ENCODE measurements at regions not wholly inside any gene's neighbourhood (a gene's known extent, or its start where the extent isn't known, plus 50 kb on each side); places are given as distances from the start of the nearest gene placed in this dataset.

GRCh38 chr11:95375451-95375850, 144.4 kb upstream of the SESN3 start:
- Mint-ChIP-seq H3K4me3 (ENCODE audit: unreplicated experiment) (no peak overlapping the region), H3K9me3 (ENCODE audit: unreplicated experiment) (no peaks in the 10 kb centered on the region), H3K4me1 (ENCODE audit: low read depth, unreplicated experiment) (no peaks in the 10 kb centered on the region), H3K36me3 (ENCODE audit: insufficient read depth, unreplicated experiment) (no peaks in the 10 kb centered on the region), H3K27ac (ENCODE audit: unreplicated experiment) (no peak overlapping the region), H3K27me3 (ENCODE audit: insufficient read depth, unreplicated experiment) (no peaks in the 10 kb centered on the region)
- intact Hi-C loops (cut with micrococcal nuclease; ENCODE audit: unreplicated experiment) = no loop called here
- H3K4me3 ChIP-seq (ENCODE audit: low read depth, low read length) = no peak overlapping the region
- ChIA-PET POLR2A (no interaction called here), CTCF (no interaction called here)
- no peaks in the 10 kb centered on the region for H3K4me1 ChIP-seq
- no peaks in the 10 kb centered on the region for H3K36me3 ChIP-seq (ENCODE audit: control insufficient read depth, insufficient read depth, low read length)
- TF ChIP-seq, protein P1, sequence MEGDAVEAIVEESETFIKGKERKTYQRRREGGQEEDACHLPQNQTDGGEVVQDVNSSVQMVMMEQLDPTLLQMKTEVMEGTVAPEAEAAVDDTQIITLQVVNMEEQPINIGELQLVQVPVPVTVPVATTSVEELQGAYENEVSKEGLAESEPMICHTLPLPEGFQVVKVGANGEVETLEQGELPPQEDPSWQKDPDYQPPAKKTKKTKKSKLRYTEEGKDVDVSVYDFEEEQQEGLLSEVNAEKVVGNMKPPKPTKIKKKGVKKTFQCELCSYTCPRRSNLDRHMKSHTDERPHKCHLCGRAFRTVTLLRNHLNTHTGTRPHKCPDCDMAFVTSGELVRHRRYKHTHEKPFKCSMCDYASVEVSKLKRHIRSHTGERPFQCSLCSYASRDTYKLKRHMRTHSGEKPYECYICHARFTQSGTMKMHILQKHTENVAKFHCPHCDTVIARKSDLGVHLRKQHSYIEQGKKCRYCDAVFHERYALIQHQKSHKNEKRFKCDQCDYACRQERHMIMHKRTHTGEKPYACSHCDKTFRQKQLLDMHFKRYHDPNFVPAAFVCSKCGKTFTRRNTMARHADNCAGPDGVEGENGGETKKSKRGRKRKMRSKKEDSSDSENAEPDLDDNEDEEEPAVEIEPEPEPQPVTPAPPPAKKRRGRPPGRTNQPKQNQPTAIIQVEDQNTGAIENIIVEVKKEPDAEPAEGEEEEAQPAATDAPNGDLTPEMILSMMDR (IDR thresholded peaks at IDR 0.05; ENCODE audit: insufficient read depth in 1 of 2, low read depth in 1 of 2, low read length in 1 of 2, severe bottlenecking in 1 of 2, unreplicated experiment in 1 of 2) = no peak
- no TSS peak for BruUV-seq (replicated peaks)
- H3K27me3 ChIP-seq (replicated peaks; ENCODE audit: control insufficient read depth, insufficient read depth, low read length) = no peaks in the 10 kb centered on the region
- H3K9me3 ChIP-seq = no peaks in the 10 kb centered on the region
- DNase-seq = no peak

- intact Hi-C loops (cut with micrococcal nuclease; ENCODE audit: unreplicated experiment) = no loop called here
- no peak overlapping the region for H3K4me3 ChIP-seq (ENCODE audit: low read depth, low read length)
These were observed 143.1 kb upstream of the SESN3 start for GRCh38 chr11:95374105-95374504.

GRCh38 chr11:95373241-95373640, 142.2 kb upstream of the SESN3 start:
- TF ChIP-seq, protein P1 (IDR thresholded peaks at IDR 0.05; ENCODE audit: insufficient read depth in 1 of 2, low read depth in 1 of 2, low read length in 1 of 2, severe bottlenecking in 1 of 2, unreplicated experiment in 1 of 2) = no peak
- Histone ChIP-seq H3K9me3 (no peaks in the 10 kb centered on the region), H3K4me1 (no peaks in the 10 kb centered on the region), H3K36me3 (ENCODE audit: control insufficient read depth, insufficient read depth, low read length) (no peaks in the 10 kb centered on the region), H3K27me3 (replicated peaks; ENCODE audit: control insufficient read depth, insufficient read depth, low read length) (no peaks in the 10 kb centered on the region), H3K4me3 (ENCODE audit: low read depth, low read length) (no peak overlapping the region)
- Mint-ChIP-seq H3K36me3 (ENCODE audit: insufficient read depth, unreplicated experiment) (no peaks in the 10 kb centered on the region), H3K27me3 (ENCODE audit: insufficient read depth, unreplicated experiment) (no peaks in the 10 kb centered on the region), H3K4me3 (ENCODE audit: unreplicated experiment) (no peak overlapping the region), H3K4me1 (ENCODE audit: low read depth, unreplicated experiment) (no peaks in the 10 kb centered on the region), H3K9me3 (ENCODE audit: unreplicated experiment) (no peaks in the 10 kb centered on the region), H3K27ac (ENCODE audit: unreplicated experiment) (no peak overlapping the region)
- intact Hi-C loops (cut with micrococcal nuclease; ENCODE audit: unreplicated experiment) = no loop called here
- ChIA-PET CTCF (no interaction called here), POLR2A (no interaction called here)
- no peak for DNase-seq
- no TSS peak for BruUV-seq (replicated peaks)

More at GRCh38 chr11:95374105-95374504, 143.1 kb upstream of the SESN3 start:
- Mint-ChIP-seq H3K4me3 (ENCODE audit: unreplicated experiment) (no peak overlapping the region), H3K27me3 (ENCODE audit: insufficient read depth, unreplicated experiment) (no peaks in the 10 kb centered on the region), H3K36me3 (ENCODE audit: insufficient read depth, unreplicated experiment) (no peaks in the 10 kb centered on the region), H3K27ac (ENCODE audit: unreplicated experiment) (no peak overlapping the region), H3K9me3 (ENCODE audit: unreplicated experiment) (no peaks in the 10 kb centered on the region), H3K4me1 (ENCODE audit: low read depth, unreplicated experiment) (no peaks in the 10 kb centered on the region)
- DNase-seq = no peak
- Histone ChIP-seq H3K4me1 (no peaks in the 10 kb centered on the region), H3K36me3 (ENCODE audit: control insufficient read depth, insufficient read depth, low read length) (no peaks in the 10 kb centered on the region), H3K9me3 (no peaks in the 10 kb centered on the region), H3K27me3 (replicated peaks; ENCODE audit: control insufficient read depth, insufficient read depth, low read length) (no peaks in the 10 kb centered on the region)
- no TSS peak for BruUV-seq (replicated peaks)
- CTCF ChIA-PET = no interaction called here
- TF ChIP-seq, protein P1 (IDR thresholded peaks at IDR 0.05; ENCODE audit: insufficient read depth in 1 of 2, low read depth in 1 of 2, low read length in 1 of 2, severe bottlenecking in 1 of 2, unreplicated experiment in 1 of 2) = no peak
- POLR2A ChIA-PET = no interaction called here

Measured in Caco-2 (cell line).